VCaP (cell line): ENCODE measurements at regions not wholly inside any gene's neighbourhood (a gene's known extent, or its start where the extent isn't known, plus 50 kb on each side); places are given as distances from the start of the nearest gene placed in this dataset.

ENCODE experiments used
- H3K27ac ChIP-seq: fragments of 450-650 bp; 2 replicates; pipeline ENCODE4 v1.5.1; 2017
- TF ChIP-seq, protein P1 (sequence below): fragments of 450-650 bp; conservative IDR thresholded peaks from 2 replicates; pipeline ENCODE4 v1.5.1; 2017; ENCODE audit warnings: mild to moderate bottlenecking, moderate library complexity

DNA sequence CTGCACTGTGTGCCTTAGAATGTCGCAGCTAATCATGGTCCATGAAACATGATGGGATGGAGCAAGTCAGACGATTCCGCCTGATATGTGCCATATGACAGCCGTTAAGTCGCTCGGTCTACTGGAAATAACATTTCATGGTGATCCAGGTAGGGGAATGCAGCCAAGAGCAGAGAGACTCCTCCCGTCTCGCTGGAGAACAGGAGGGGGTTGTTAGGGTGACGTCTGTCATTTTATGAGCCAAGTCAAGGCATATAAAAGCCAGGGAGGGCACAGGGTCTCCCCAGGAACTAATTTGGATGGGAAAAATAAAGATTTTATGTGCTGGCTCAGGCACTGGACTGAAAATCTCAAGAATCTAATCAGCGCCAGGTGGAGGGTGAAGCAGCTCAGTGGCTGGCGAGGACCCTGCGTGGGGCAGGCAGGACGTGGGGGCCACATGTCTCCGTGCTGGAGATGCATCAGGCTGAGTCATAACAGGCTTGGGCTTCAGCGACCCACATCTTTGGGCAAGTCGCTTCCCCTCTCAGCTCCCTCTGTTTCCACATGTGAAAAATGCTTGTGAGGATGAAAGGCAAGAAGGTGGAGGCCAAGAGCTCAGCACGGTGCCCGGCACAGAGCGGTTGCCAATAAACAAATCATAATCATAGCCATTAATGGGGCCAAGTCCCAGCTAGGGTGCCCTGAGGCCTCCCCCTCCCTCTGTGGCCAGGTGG lies 234.6 kb downstream of the ANKRD60 start:
- TF ChIP-seq, protein P1, sequence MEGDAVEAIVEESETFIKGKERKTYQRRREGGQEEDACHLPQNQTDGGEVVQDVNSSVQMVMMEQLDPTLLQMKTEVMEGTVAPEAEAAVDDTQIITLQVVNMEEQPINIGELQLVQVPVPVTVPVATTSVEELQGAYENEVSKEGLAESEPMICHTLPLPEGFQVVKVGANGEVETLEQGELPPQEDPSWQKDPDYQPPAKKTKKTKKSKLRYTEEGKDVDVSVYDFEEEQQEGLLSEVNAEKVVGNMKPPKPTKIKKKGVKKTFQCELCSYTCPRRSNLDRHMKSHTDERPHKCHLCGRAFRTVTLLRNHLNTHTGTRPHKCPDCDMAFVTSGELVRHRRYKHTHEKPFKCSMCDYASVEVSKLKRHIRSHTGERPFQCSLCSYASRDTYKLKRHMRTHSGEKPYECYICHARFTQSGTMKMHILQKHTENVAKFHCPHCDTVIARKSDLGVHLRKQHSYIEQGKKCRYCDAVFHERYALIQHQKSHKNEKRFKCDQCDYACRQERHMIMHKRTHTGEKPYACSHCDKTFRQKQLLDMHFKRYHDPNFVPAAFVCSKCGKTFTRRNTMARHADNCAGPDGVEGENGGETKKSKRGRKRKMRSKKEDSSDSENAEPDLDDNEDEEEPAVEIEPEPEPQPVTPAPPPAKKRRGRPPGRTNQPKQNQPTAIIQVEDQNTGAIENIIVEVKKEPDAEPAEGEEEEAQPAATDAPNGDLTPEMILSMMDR: no peak
- no peak overlapping the region for H3K27ac ChIP-seq

DNA sequence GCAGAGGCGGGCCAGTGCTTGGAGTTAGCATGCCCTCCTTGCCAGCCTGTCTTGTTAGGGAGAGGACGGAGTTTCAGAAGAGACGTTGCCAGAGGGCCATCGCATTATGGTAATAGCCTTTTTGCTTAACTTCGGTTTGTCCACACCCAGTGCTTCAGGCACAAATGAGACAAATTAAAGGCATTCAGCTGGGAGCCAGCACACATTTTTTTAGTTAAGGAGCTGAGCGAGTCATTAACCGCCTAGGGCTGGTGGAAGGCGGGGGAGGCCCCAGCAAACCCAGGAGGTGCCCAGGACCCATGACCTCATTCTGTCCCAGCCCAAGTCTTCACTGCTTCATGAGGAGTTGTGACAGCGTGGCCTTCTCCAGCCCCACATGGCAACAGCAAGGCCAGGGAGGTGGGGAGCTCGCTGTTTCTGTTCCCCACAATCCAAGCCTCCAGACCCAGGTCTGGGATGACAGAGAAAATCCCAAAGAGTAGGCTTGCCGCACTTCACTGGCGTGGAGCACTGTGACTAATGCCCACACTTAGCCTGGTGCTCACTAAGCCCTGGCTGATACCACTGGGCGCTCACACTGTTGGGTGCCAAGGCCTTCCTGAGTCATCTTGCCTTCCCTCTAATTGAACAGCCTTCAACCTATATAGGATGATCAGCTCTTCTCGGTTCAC lies 237.1 kb downstream of the ANKRD60 start:
- TF ChIP-seq, protein P1: no peak
- H3K27ac ChIP-seq: no peak overlapping the region

DNA sequence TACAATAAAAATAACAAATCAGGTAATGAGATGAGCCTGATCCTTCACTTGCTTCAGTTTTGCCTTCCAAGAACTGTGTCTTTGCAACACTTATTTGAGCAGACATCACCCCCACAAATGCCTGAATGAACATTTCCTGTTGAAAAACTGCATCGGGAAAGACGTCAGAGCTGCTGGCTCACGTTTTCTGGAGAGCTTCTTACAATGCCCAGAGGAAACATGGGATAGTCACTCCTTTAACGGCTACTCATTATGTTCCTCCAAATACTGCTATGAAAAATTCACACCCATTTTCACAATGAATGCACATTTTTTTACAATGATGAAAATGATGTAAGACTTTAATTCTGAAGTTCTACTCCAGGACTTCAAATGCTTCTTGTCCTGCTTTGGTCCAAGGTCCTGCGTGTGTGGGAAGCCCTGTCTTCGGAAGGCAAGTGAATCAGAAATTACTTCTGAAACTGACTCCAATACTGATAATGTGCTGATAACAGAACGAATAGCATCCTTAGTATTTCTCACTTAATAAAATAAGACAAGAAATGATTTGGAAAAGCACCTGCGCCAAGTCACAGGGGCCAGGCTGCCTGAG lies 238.0 kb downstream of the ANKRD60 start:
- TF ChIP-seq, protein P1: no peak
- H3K27ac ChIP-seq: no peak overlapping the region

DNA sequence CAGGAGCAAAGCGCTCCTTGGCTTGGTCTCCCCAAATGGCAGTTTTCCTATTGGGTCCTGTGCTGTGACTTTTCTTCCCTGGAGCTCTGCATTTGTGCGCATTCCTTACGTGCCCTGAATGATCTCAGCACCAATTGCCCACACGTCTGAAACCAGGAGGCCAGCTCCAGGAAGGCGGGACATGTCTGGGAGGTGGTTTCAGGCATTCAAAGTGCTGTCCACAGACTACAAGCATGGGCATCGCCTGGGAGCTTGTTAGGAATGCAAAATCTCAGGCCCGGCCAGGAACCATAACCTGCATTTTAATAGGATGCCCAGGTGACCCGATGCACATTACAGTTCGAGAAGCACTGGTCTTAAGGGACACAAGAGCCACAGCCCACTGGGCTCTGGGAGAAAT lies 239.6 kb downstream of the ANKRD60 start:
- no peak overlapping the region for H3K27ac ChIP-seq
- TF ChIP-seq, protein P1: no peak

DNA sequence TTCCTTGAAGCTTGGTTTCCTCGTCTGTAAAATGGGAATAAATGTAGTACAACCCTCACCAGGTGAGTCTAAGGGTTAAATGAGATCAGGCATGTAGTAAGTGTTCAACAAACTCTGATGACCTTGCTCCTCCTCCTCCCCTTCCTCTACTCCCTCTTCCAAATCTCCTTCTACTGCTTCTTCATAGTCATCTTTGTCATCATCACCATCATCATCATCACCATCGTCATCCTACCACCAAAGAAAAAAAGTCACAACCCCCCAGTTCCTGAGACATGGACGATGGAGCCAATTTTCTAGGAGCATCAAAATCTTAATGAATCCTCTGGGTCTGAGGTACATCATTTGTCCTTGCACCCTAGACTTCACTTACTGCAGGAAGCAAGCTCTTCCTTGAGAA lies 240.0 kb downstream of the ANKRD60 start:
- TF ChIP-seq, protein P1: no peak
- no peak overlapping the region for H3K27ac ChIP-seq

DNA sequence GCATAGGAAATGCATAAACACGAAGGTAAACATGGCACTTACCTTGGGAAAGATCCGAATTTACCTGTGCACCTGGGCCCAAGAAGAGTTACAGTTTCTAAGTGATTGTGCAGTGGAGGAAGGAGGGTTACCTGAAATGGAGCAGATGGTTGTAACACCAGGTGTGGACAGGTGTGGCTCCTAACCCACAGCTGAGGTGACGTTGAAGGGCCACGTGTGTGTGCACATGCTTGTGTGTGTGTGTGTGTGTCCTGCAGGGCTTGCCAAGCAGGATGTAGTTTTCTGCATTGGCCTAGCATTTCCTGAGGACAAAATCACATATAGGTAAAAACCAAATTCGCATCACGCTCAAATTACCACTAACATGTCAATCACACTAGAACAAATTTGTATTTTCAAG lies 240.8 kb downstream of the ANKRD60 start:
- no peak overlapping the region for H3K27ac ChIP-seq
- TF ChIP-seq, protein P1: no peak

DNA sequence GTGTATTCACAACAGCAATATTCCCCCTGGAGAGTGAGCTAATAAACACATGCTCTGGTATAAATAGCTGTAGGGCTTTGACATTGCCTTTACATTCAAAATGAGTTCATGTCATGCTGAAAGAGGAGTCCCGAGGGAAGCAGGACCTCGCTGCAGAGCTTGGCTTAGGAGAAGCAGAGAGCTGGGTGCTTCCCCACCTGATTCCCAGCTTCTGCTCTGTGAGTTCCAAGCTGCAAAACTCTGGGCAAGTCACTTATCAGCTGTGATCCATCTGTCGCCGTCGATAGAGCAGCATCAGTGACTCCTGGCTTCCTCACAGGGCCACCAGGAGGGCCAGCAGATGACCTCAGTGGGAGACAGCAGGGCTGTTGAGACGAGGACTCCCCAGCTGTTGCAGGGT lies 241.8 kb downstream of the ANKRD60 start:
- TF ChIP-seq, protein P1: no peak
- H3K27ac ChIP-seq: peak overlapping the region; percentile 29; the same call in 1 of the 2 replicates
